IMR-90 (cell line): ENCODE measurements at regions not wholly inside any gene's neighbourhood (a gene's known extent, or its start where the extent isn't known, plus 50 kb on each side); places are given as distances from the start of the nearest gene placed in this dataset.

Experiments used
- CEBPB ChIP-seq: IDR thresholded peaks from 2 replicates; pipeline ENCODE4 v1.6.1; 2012; ENCODE audit warnings: low read depth, low read length, improper control_type of control experiment
- TF ChIP-seq, protein P1 (sequence below): conservative IDR thresholded peaks from 2 replicates; pipeline ENCODE4 v1.5.1; 2012; ENCODE audit warnings: mild to moderate bottlenecking, low read depth, low read length, improper control_type of control experiment

GRCh38 chr4:125750828-125751466 is 436.2 kb downstream of the FAT4 start:
- no peak for TF ChIP-seq CEBPB
- TF ChIP-seq, protein P1, sequence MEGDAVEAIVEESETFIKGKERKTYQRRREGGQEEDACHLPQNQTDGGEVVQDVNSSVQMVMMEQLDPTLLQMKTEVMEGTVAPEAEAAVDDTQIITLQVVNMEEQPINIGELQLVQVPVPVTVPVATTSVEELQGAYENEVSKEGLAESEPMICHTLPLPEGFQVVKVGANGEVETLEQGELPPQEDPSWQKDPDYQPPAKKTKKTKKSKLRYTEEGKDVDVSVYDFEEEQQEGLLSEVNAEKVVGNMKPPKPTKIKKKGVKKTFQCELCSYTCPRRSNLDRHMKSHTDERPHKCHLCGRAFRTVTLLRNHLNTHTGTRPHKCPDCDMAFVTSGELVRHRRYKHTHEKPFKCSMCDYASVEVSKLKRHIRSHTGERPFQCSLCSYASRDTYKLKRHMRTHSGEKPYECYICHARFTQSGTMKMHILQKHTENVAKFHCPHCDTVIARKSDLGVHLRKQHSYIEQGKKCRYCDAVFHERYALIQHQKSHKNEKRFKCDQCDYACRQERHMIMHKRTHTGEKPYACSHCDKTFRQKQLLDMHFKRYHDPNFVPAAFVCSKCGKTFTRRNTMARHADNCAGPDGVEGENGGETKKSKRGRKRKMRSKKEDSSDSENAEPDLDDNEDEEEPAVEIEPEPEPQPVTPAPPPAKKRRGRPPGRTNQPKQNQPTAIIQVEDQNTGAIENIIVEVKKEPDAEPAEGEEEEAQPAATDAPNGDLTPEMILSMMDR, result peak; percentile 48
